NCI-H146 (cell line): ENCODE measurements at regions not wholly inside any gene's neighbourhood (a gene's known extent, or its start where the extent isn't known, plus 50 kb on each side); places are given as distances from the start of the nearest gene placed in this dataset.
"Not testable (repeated sequence)": the region's sequence is repeated elsewhere in the genome, so short reads cannot be mapped to it uniquely, and the experiment has no call there.

ENCODE experiments used
- DNase-seq: peaks from one replicate; lab custom pipeline; 2025; lab: John Stamatoyannopoulos, UW

- DNase-seq: no peak
These were observed 187.3 kb upstream of the FAM241A start for GRCh38 chr4:111957997-111958396.

GRCh38 chr4:111959222-111959621, 186.0 kb upstream of the FAM241A start:
- DNase-seq: no peak

GRCh38 chr4:111960241-111960667, 185.0 kb upstream of the FAM241A start:
- DNase-seq: no peak

GRCh38 chr4:111961026-111961425, 184.2 kb upstream of the FAM241A start:
- not testable (repeated sequence) for DNase-seq

GRCh38 chr4:111961809-111962208, 183.4 kb upstream of the FAM241A start:
- DNase-seq: no peak

- DNase-seq: no peak
These were observed 182.0 kb upstream of the FAM241A start for GRCh38 chr4:111963158-111963700.

GRCh38 chr4:111977419-111977965, 167.8 kb upstream of the FAM241A start:
- DNase-seq: no peak

GRCh38 chr4:111979921-111980320, 165.3 kb upstream of the FAM241A start:
- DNase-seq: no peak

GRCh38 chr4:111982089-111982488, 163.2 kb upstream of the FAM241A start:
- no peak for DNase-seq

- no peak for DNase-seq
These were observed 161.0 kb upstream of the FAM241A start for GRCh38 chr4:111984169-111984819.

GRCh38 chr4:111985426-111985825, 159.8 kb upstream of the FAM241A start:
- no peak for DNase-seq

GRCh38 chr4:111986095-111986494, 159.2 kb upstream of the FAM241A start:
- DNase-seq: no peak

GRCh38 chr4:111988514-111988913, 156.7 kb upstream of the FAM241A start:
- no peak for DNase-seq

GRCh38 chr4:111989817-111990216, 155.4 kb upstream of the FAM241A start:
- DNase-seq: no peak

- DNase-seq: no peak
These were observed 154.1 kb upstream of the FAM241A start for GRCh38 chr4:111991163-111991562.

GRCh38 chr4:111991797-111992196, 153.5 kb upstream of the FAM241A start:
- no peak for DNase-seq

GRCh38 chr4:111992351-111993168, 152.7 kb upstream of the FAM241A start:
- no peak for DNase-seq

GRCh38 chr4:111994392-111994791, 150.9 kb upstream of the FAM241A start:
- DNase-seq: no peak

- no peak for DNase-seq
These were observed 147.5 kb upstream of the FAM241A start for GRCh38 chr4:111997785-111998184.

- DNase-seq: no peak
These were observed 145.5 kb upstream of the FAM241A start for GRCh38 chr4:111999801-112000200.

- DNase-seq: no peak
These were observed 144.2 kb upstream of the FAM241A start for GRCh38 chr4:112001041-112001440.

- DNase-seq: no peak
These were observed 143.0 kb upstream of the FAM241A start for GRCh38 chr4:112002248-112002661.
